ENCODE measurements at regions not wholly inside any gene's neighbourhood (a gene's known extent, or its start where the extent isn't known, plus 50 kb on each side); places are given as distances from the start of the nearest gene placed in this dataset.

DNA sequence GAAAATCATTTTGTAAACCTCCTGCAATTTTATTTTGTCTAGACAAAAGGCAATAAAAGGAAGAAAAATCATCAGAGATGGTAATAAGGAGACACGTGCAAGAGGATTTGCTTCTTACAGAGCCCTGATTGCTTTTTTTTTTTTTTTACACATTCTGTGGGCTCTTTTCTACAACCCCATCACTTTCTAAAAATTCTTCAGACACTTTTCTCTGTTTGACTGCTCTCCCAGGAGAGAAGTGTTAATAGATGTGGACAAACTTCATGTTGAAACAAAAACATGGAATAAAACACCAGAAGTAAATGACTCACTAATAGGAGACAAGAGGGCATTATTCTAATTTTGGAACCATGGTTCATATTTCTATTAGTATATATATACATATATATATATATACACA lies 114.4 kb upstream of the TPRG1 start:
- TF ChIP-seq POLR2A (IDR thresholded peaks at IDR 0.05): no peak
- TF ChIP-seq, protein P1, sequence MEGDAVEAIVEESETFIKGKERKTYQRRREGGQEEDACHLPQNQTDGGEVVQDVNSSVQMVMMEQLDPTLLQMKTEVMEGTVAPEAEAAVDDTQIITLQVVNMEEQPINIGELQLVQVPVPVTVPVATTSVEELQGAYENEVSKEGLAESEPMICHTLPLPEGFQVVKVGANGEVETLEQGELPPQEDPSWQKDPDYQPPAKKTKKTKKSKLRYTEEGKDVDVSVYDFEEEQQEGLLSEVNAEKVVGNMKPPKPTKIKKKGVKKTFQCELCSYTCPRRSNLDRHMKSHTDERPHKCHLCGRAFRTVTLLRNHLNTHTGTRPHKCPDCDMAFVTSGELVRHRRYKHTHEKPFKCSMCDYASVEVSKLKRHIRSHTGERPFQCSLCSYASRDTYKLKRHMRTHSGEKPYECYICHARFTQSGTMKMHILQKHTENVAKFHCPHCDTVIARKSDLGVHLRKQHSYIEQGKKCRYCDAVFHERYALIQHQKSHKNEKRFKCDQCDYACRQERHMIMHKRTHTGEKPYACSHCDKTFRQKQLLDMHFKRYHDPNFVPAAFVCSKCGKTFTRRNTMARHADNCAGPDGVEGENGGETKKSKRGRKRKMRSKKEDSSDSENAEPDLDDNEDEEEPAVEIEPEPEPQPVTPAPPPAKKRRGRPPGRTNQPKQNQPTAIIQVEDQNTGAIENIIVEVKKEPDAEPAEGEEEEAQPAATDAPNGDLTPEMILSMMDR (IDR thresholded peaks at IDR 0.05 in 8 of 11, conservative IDR thresholded peaks at IDR 0.05 in 3 of 11): no peak
